K562 (cell line): ENCODE measurements at regions not wholly inside any gene's neighbourhood (a gene's known extent, or its start where the extent isn't known, plus 50 kb on each side); places are given as distances from the start of the nearest gene placed in this dataset.

ENCODE experiments used
- ATAC-seq: fragments of 200-7000 bp; cut with Tn5 transposase; 3 replicates; pipeline ENCODE4 v1.9.1; 2020; ENCODE audit warnings: moderate library complexity
- BruUV-seq: library from RNA; stranded (reverse); fragments of 400-500 nt; replicated peaks from 2 replicates; lab custom pipeline; 2021; lab: Mats Ljungman, UMichigan
- CTCF ChIA-PET: fragments of 300-600 bp; formaldehyde crosslinking; extraction: SDS; loops from one replicate; lab custom pipeline; 2021; ENCODE audit warnings: low intra/inter-chr PET ratio; lab: Yijun Ruan, JAX
- POLR2A ChIA-PET: fragments of 300-600, 350-650 bp; sonication (Branson Sonifier 250); formaldehyde crosslinking; extraction: SDS; loops from one replicate; lab custom pipeline; 2021; ENCODE audit warnings: antibody characterized with exemption, inconsistent platforms; lab: Yijun Ruan, JAX
- DNase-seq, 4 experiments: peaks; one replicate each; pipeline versions ENCODE4 v3.0.0 to v3.0.0-alpha.2; 2011 to 2018; ENCODE audit warnings: low spot score in 3 of 4, mixed read lengths in 3 of 4; ENCODE audit errors: extremely low read depth in 1 of 4
- FAIRE-seq: peaks from 2 replicates; lab custom pipeline; 2011; peaks lifted over from hg19 to GRCh38; lab: Jason Lieb, UNC
- H2AFZ ChIP-seq: 2 replicates; pipeline ENCODE4 v1.6.0; 2011; ENCODE audit warnings: low read depth, low read length, control low read depth, inconsistent platforms
- H3K27ac ChIP-seq: fragments of 200-600 bp; 3 replicates; pipeline ENCODE4 v1.8.0; 2011; ENCODE audit warnings: low read depth, mild to moderate bottlenecking, control low read depth, inconsistent platforms, low read length, moderate library complexity, mixed read lengths; ENCODE audit errors: extremely low read depth
- H3K27me3 ChIP-seq, 2 experiments: fragments of 300-600 bp in 1 of 2; 2 replicates in 1 of 2; 3 replicates in 1 of 2; pipeline versions ENCODE4 v1.6.0 to v1.8.0; 2011; ENCODE audit warnings: inconsistent platforms in 2 of 2, low read length in 2 of 2, mild to moderate bottlenecking in 1 of 2, mixed read lengths in 1 of 2, moderate library complexity in 1 of 2; ENCODE audit not compliant: control insufficient read depth in 2 of 2, insufficient read depth in 2 of 2
- H3K36me3 ChIP-seq: fragments of 300-600 bp; 3 replicates; pipeline ENCODE4 v1.8.0; 2011; ENCODE audit warnings: mild to moderate bottlenecking, low read length, inconsistent platforms; ENCODE audit not compliant: control insufficient read depth, insufficient read depth
- H3K4me1 ChIP-seq, 2 experiments: fragments of 200-600 bp in 1 of 2; replicated peaks in 1 of 2; 2 replicates in 1 of 2; 3 replicates in 1 of 2; pipeline versions ENCODE4 v1.5.1 to v1.8.0; 2011; ENCODE audit warnings: inconsistent platforms in 2 of 2, low read length in 2 of 2, mild to moderate bottlenecking in 1 of 2, mixed read lengths in 1 of 2, moderate library complexity in 1 of 2; ENCODE audit not compliant: control insufficient read depth in 2 of 2, insufficient read depth in 2 of 2
- H3K4me2 ChIP-seq: 2 replicates; pipeline ENCODE4 v1.6.1; 2011; ENCODE audit warnings: low read length, control low read depth, inconsistent platforms, mixed read lengths; ENCODE audit not compliant: insufficient read depth
- H3K4me3 ChIP-seq: fragments of 200-600 bp; sonication (generic), shearing (Covaris generic); 2 replicates; pipeline ENCODE4 v1.5.1; 2016; ENCODE audit warnings: control low read depth, inconsistent platforms
- H3K79me2 ChIP-seq: fragments of 200-600 bp; 3 replicates; pipeline ENCODE4 v1.8.0; 2011; ENCODE audit warnings: low read length, inconsistent platforms; ENCODE audit not compliant: control insufficient read depth, insufficient read depth
- H3K9ac ChIP-seq, 2 experiments: 2 replicates each; pipeline versions ENCODE4 v1.6.0 to v1.6.1; 2011; ENCODE audit warnings: low read depth in 2 of 2, low read length in 2 of 2, control low read depth in 1 of 2, inconsistent platforms in 1 of 2, mild to moderate bottlenecking in 1 of 2, mixed read lengths in 1 of 2; ENCODE audit not compliant: insufficient read depth in 1 of 2
- H3K9me1 ChIP-seq: one replicate; pipeline ENCODE4 v1.6.0; 2011; ENCODE audit warnings: inconsistent platforms, mild to moderate bottlenecking, low read length, moderate library complexity; ENCODE audit not compliant: control insufficient read depth, insufficient read depth
- H3K9me3 ChIP-seq: replicated peaks from 2 replicates; pipeline ENCODE4 v1.5.1; 2011; ENCODE audit warnings: low read depth, low read length, inconsistent platforms; ENCODE audit not compliant: control insufficient read depth, insufficient read depth
- H4K20me1 ChIP-seq: replicated peaks from 2 replicates; pipeline ENCODE4 v1.6.1; 2011; ENCODE audit warnings: low read length, inconsistent platforms, mixed read lengths; ENCODE audit not compliant: control insufficient read depth, insufficient read depth
- FIP1L1 ChIP-seq: fragments of 200-400 bp; formaldehyde crosslinking; IDR thresholded peaks from 2 replicates; pipeline ENCODE4 v1.6.1; 2018; ENCODE audit warnings: mild to moderate bottlenecking, low read depth, low read length; ENCODE audit not compliant: poor library complexity, severe bottlenecking
- NFRKB ChIP-seq: fragments of 450-650 bp; IDR thresholded peaks from 2 replicates; pipeline ENCODE4 v1.6.1; 2016; ENCODE audit warnings: low read depth
- TRIM25 ChIP-seq: fragments of 450-650 bp; IDR thresholded peaks from 2 replicates; pipeline ENCODE4 v1.7.0; 2016; ENCODE audit warnings: borderline replicate concordance
- in situ Hi-C: fragments of 300-500 bp; cut with MboI; formaldehyde crosslinking; loops from 4 replicates; pipeline ENCODE4 v1.15.0; 2018; ENCODE audit warnings: inconsistent platforms, mixed read lengths
- intact Hi-C: fragments of 100-400 bp; cut with micrococcal nuclease; formaldehyde crosslinking; loops from 2 replicates; pipeline ENCODE4 v1.14.2; 2022
- TF ChIP-seq, protein P1 (sequence below): IDR thresholded peaks from 2 replicates; pipeline ENCODE4 v1.6.1; 2016; ENCODE audit warnings: missing genetic modification characterization, missing compliant biosample characterization

DNA sequence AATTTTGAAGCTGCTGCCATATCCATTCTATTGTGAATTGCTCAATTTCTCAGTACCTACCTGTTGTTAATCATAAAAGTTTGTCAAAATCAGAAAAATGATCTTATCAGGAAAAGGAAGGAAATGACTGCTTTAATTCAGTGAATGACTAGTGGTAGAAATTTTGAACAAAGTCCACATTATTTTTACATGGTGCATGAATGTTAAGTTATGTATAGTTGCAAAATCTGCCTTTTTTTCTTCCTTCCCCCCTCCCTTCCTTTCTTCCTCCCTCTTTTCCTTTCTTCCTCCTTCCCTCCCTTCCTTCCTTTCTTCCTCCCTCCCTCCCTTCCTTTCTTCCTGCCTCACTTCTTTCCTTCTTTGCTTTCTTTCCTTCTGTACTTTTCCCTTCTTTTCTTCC, 127.1 kb upstream of the TSHZ2 start:
- DNase-seq (no peak), FAIRE-seq (no peak), ATAC-seq (no peak)
- intact Hi-C loops, result no loop called here
- no peaks in the 10 kb centered on the region for H3K4me1 ChIP-seq
- H3K9me1 ChIP-seq, result no peaks in the 10 kb centered on the region
- CTCF ChIA-PET, result no interaction called here
- H3K27ac ChIP-seq, result no peak overlapping the region
- no peak overlapping the region for H3K4me3 ChIP-seq
- H4K20me1 ChIP-seq, result no peaks in the 10 kb centered on the region
- no peak overlapping the region for H3K4me2 ChIP-seq
- TF ChIP-seq, protein P1, sequence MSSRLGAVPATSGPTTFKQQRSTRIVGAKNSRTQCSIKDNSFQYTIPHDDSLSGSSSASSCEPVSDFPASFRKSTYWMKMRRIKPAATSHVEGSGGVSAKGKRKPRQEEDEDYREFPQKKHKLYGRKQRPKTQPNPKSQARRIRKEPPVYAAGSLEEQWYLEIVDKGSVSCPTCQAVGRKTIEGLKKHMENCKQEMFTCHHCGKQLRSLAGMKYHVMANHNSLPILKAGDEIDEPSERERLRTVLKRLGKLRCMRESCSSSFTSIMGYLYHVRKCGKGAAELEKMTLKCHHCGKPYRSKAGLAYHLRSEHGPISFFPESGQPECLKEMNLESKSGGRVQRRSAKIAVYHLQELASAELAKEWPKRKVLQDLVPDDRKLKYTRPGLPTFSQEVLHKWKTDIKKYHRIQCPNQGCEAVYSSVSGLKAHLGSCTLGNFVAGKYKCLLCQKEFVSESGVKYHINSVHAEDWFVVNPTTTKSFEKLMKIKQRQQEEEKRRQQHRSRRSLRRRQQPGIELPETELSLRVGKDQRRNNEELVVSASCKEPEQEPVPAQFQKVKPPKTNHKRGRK (tag), result peak; percentile 46; the same call in 1 of the 2 replicates
- TF ChIP-seq FIP1L1, result no peak
- TF ChIP-seq TRIM25, result no peak
- TF ChIP-seq NFRKB, result no peak
- H3K9ac ChIP-seq, result no peak overlapping the region
- H3K9me3 ChIP-seq, result no peaks in the 10 kb centered on the region
- peaks cover 0 to 9% of the 10 kb centered on the region in 2 experiments; a peak in 2 of 5 replicates for H3K27me3 ChIP-seq
- POLR2A ChIA-PET, result no interaction called here
- H3K79me2 ChIP-seq, result no peaks in the 10 kb centered on the region
- in situ Hi-C loops, result no loop called here
- no peaks in the 10 kb centered on the region for H3K36me3 ChIP-seq
- no peak overlapping the region for H2AFZ ChIP-seq
- BruUV-seq, result no TSS peak
